HL-60 (cell line): ENCODE measurements at regions not wholly inside any gene's neighbourhood (a gene's known extent, or its start where the extent isn't known, plus 50 kb on each side); places are given as distances from the start of the nearest gene placed in this dataset.

ENCODE experiments used
- DNase-seq, 2 experiments: peaks; one replicate each; pipeline ENCODE4 v3.0.0-alpha.2; 2010 to 2020; ENCODE audit warnings: low read depth in 1 of 2, low spot score in 1 of 2
- H3K27ac ChIP-seq: fragments of 250-450 bp; sonication (Bioruptor Pico); replicated peaks from 2 replicates; pipeline ENCODE4 v1.5.1; 2020; ENCODE audit warnings: mild to moderate bottlenecking, moderate library complexity
- H3K27me3 ChIP-seq: fragments of 250-450 bp; sonication (Bioruptor Pico); 2 replicates; pipeline ENCODE4 v1.5.1; 2021; ENCODE audit warnings: mild to moderate bottlenecking, moderate library complexity; ENCODE audit not compliant: insufficient read depth, poor library complexity, severe bottlenecking
- H3K4me3 ChIP-seq: replicated peaks from 2 replicates; pipeline ENCODE4 v1.5.1; 2011; ENCODE audit warnings: mild to moderate bottlenecking, control low read depth, low read length; ENCODE audit not compliant: insufficient read depth
- CTCF ChIP-seq: IDR thresholded peaks from one replicate; pipeline ENCODE4 v1.5.1; 2011; ENCODE audit warnings: low read length, control low read depth, inconsistent platforms; ENCODE audit not compliant: insufficient read depth
- GABPA ChIP-seq: IDR thresholded peaks from 2 replicates; pipeline ENCODE4 v1.6.1; 2012; ENCODE audit warnings: low read depth
- POLR2AphosphoS5 ChIP-seq: IDR thresholded peaks from 2 replicates; pipeline ENCODE4 v1.6.1; 2012; ENCODE audit warnings: low read depth
- REST ChIP-seq: IDR thresholded peaks from 2 replicates; pipeline ENCODE4 v1.6.1; 2012; ENCODE audit warnings: low read depth; ENCODE audit not compliant: insufficient replicate concordance
- SPI1 ChIP-seq: IDR thresholded peaks from 2 replicates; pipeline ENCODE4 v1.6.1; 2012; ENCODE audit warnings: low read depth, mild to moderate bottlenecking, borderline replicate concordance

DNA sequence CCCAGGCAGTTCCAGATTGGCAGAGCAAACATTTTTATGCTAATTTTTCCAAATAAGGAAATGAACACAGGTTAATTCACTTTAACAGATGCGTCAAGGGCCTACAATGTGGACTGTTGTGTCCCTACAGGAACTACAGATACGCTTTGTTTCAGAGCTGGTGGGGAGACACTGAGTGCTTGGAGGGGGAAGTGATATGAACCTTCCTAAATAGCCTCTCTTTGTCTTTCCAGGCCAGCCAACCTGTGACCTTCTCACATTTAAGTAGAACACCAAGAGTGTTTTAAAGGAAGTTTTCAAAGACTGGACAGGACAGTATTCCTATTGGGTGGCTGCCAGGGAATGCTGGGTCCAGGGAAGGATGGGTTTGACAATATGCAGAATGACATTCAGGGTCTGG, 141.3 kb downstream of the ZNF664 start:
- no peak for DNase-seq
- no peaks in the 10 kb centered on the region for H3K27me3 ChIP-seq
- no peak overlapping the region for H3K4me3 ChIP-seq
- no peak overlapping the region for H3K27ac ChIP-seq
- TF ChIP-seq REST (no peak), CTCF (no peak), GABPA (no peak), SPI1 (no peak), POLR2AphosphoS5 (no peak)

- no peak for DNase-seq
- H3K4me3 ChIP-seq, result no peak overlapping the region
- no peaks in the 10 kb centered on the region for H3K27me3 ChIP-seq
- TF ChIP-seq POLR2AphosphoS5, result no peak
- TF ChIP-seq GABPA, result no peak
- TF ChIP-seq REST, result no peak
- no peak for TF ChIP-seq CTCF
- TF ChIP-seq SPI1, result no peak
- no peak overlapping the region for H3K27ac ChIP-seq
Observed at GRCh38 chr12:124115496-124115895, 142.5 kb downstream of the ZNF664 start.

DNA sequence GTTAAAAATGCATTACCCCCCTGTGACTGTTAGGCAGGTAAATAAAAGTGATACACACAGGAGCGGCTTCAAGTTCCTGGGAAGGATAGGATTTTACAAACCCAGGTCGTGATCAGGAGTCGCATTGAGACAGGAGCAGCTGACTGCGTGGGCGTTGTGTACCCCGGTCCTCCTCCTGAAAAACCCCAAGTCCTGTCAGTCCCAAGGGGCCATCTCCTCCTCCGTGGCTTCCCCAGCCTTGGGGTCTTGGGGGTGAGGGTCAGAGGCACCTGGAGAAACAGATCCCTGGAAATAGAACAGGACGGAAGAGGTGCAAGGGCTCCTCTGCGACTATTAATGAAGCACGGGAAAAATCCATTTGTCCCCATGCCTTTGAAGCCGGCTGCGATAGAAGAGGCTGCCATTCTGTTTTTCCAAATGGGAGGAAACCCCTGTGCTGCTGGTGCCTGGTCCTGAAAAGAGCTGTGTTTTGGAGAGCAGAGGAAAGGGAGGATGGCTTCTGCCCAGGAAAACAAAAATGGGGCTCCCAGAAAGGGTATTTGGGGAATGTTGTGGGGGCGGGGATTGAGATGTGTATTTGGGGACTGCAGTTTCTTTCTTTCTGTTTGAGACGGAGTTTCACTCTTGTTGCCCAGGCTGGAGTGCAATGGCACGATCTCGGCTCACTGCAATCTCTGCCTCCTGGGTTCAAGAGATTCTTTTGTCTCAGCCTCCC, 143.1 kb downstream of the ZNF664 start:
- TF ChIP-seq POLR2AphosphoS5 (no peak), CTCF (no peak), SPI1 (no peak), REST (no peak), GABPA (no peak)
- no peaks in the 10 kb centered on the region for H3K27me3 ChIP-seq
- no peak overlapping the region for H3K27ac ChIP-seq
- DNase-seq, result no peak
- no peak overlapping the region for H3K4me3 ChIP-seq
